ENCODE measurements at regions not wholly inside any gene's neighbourhood (a gene's known extent, or its start where the extent isn't known, plus 50 kb on each side); places are given as distances from the start of the nearest gene placed in this dataset.

DNA sequence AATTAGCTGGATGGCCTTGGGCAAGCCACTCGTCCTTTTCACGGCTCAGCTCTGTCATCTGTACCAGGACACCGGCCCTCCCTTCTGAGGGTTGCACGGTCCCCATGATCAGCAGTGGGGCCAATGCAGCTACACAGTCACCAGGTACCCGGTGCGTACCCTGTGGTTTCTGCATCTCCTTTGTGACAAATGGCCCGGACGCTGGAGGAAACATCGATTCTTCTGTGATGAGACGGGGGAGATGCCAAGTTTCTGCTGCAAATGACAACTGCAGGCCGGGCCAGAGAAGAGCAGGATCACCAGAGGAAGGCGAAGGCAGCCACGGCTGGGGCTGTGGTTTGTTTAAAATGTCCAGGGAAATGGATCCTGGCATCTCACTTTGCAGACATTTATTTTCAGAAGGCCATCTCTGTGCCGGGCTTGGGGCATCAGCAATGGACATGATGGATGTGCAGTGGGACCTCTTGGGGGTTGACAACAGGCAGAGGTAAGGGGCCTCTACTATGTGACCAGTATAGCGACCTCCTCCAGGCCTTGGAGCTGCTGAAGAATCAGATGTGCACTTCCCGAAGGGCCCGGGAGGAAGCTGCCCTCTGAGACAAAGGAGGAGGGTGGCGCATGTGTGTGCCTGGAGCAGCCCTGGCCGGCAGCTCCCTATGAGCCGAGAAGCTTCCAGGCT lies 221.9 kb upstream of the C1orf174 start:
- no peak for TF ChIP-seq POLR2A (IDR thresholded peaks at IDR 0.05; ENCODE audit: low read depth, low read length)
- TF ChIP-seq TAF1 (IDR thresholded peaks at IDR 0.05; ENCODE audit: low read depth, low read length) = no peak
- no peak for TF ChIP-seq SPI1 (IDR thresholded peaks at IDR 0.05; ENCODE audit: low read depth, low read length)
- TF ChIP-seq POLR2AphosphoS5 (IDR thresholded peaks at IDR 0.05; ENCODE audit: low read depth, low read length) = no peak
- no peak for TF ChIP-seq POU2F2 (IDR thresholded peaks at IDR 0.05; ENCODE audit: low read depth, low read length)
- TF ChIP-seq PAX5 (IDR thresholded peaks at IDR 0.05; ENCODE audit: insufficient read depth, low read length, severe bottlenecking) = no peak
